GM21786 (cell line): ENCODE measurements at regions not wholly inside any gene's neighbourhood (a gene's known extent, or its start where the extent isn't known, plus 50 kb on each side); places are given as distances from the start of the nearest gene placed in this dataset.
"Not testable (repeated sequence)": the region's sequence is repeated elsewhere in the genome, so short reads cannot be mapped to it uniquely, and the experiment has no call there.

Source experiments
- ATAC-seq: cut with Tn5 transposase; IDR thresholded peaks from one replicate; pipeline ENCODE4 v1.9.1; 2021; ENCODE audit not compliant: unreplicated experiment

DNA sequence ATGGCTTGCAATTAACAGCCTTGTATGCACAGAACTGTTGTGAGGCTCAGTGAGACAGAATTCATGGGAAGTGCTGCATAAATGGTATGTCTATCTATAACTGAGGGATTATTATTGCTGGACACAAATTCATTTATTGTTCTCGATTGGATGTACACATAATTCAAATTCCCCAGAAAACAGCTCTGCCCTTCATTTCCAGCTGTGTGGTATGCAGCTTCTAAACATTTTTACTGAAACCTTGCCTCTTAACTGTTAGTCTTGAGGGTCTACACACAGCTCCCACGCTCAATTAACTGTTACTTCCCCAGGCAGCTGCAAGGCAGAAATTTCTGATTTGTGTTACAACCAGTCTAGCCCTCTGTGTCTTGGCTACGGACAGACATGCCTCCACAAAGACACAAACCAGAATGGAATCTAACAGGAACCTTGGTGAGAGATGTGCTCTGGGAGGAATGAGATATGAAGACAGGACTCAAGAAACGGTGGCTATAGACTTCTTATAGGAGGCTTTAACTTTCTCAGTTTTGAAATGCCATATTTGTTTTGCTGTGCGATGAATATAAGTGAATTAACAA lies 139.7 kb upstream of the TBL1XR1 start:
- no peak for ATAC-seq

DNA sequence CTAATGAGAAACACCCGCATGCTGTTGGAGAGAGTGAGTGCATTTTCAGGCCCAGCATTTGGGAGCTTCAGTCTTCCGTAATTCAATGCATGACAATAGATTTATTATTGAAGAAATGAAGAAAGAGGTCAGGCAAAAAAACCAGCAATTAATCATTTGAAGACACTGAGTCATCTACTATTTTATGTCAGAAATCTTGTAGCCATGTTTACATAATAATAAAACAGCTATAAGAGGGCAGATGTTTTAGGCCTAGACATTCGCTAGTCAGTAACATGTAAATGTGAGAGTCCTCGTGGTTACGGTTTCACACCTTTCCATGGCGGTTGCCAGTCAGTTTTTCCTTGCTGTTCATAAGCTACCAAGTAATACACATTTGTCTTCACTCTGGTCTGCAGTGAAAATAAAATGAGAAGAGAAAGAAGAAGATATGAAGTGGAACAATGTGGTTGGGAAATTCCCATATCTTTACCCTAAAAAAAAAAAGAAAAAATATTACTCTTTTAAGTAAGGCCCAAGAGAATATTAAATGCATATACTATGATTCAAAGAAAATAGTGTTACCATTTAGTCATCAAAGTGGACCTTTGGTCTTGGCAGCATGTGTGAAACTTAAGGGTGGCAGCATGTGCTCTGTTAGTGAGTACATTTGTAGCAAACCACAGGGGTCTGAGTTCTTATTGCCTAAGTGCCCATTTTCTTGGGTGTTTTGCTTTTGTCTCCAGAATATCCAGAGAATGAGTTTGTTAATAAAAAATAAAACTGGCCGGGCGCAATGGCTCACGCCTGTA lies 140.5 kb upstream of the TBL1XR1 start:
- peak; percentile 84 for ATAC-seq

DNA sequence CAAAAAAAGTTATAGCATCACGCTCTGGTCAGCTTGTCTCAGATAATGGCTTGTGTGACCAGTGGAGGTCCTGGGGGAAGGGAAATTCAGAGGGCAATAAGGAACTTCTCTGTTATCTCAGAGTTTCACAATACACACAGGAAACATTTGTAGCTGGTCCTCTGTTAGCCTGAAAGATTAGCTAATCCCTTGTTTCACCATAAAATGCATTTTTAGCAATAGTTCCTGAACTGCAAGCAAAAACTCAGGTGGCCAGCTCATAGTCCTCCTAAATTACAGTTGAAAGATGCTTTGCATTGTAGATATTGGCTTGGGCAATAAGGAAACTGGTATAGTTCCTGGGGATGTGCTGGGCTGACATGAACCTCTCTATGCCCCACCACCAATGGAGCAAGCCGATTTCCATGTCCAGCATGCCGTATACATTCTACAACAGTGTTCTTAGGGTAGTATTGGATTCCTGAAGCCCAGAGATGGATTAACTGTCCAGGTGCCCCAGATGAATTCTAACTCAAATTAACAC lies 141.5 kb upstream of the TBL1XR1 start:
- peak; percentile 35 for ATAC-seq

DNA sequence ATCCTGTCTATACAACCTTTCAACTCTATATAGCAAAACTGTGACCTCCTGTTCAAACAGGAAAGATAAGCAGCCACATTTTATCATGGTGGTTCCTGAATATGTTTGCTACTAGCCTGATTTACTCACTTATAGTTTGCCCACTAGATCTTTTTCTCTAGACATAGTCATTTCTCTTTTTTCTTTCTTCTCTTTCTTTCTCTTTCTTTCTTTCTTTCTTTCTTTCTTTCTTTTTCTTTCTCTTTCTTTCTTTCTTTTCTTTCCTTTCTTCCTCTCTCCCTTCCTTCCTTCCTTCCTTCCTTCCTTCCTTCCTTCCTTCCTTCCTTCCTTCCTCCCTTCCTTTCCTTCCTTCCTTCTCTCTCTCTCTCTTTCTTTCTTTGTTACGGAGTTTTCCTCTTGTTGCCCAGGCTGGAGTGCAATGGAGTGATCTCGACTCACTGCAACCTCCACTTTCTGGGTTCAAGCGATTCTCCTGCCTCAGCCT lies 142.0 kb upstream of the TBL1XR1 start:
- ATAC-seq = not testable (repeated sequence)

DNA sequence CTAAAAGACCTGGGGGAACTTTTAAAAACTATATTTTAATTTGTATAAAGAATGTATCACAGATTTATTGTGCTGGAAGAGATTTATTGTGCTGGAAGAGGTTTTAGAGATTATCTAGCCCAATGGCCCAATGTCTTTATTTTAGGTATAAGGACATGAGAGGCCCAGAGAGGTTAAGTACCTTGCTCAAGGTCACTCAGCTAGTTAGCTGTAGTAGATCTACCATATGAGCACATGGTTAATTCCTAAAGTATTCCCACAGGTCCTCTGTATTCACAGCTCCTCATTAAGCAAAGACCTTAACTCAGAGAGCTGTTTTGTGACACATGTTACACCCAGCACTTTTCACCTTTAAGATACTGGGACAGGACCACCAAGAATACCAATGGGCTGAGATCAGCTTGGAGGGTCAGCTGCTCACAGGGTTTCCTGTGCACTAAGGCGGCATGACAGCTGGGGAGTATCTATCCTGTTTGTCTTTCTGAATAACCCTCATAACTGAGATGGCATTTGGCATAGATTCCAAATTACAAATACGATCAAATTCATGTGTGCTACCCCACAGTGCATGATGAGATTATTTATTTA lies 143.1 kb upstream of the TBL1XR1 start:
- no peak for ATAC-seq

DNA sequence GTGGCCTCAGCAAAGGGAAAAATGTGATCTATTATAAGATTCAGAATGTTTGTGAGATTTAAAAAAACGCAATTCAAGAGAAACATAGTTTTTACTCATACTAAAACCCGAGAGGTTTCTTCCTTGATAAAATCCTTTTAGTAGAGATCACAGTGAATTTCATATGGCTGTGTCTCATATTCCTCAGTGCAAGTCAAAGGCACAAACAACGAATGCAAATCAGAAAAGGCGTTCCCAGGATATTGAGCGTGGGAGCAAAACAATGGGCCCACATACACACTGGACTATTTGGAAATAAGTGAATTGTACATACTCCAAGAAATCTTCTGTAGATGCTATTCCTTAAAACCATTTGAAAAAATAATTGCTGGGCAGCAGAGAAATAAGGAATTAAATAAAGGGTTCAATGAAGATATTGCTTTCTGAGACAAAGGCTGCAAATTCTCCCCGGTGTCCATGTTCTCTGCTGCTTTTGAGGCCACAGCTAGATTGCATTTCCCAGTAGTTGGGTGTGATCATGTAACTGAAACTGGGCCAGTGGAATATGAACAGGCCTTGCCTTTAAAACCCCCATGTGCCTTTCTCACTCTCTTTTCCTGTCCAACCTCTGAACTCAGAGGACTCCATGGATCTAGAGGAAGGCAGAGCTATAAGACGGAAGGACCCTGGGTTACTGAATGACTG lies 144.6 kb upstream of the TBL1XR1 start:
- no peak for ATAC-seq

DNA sequence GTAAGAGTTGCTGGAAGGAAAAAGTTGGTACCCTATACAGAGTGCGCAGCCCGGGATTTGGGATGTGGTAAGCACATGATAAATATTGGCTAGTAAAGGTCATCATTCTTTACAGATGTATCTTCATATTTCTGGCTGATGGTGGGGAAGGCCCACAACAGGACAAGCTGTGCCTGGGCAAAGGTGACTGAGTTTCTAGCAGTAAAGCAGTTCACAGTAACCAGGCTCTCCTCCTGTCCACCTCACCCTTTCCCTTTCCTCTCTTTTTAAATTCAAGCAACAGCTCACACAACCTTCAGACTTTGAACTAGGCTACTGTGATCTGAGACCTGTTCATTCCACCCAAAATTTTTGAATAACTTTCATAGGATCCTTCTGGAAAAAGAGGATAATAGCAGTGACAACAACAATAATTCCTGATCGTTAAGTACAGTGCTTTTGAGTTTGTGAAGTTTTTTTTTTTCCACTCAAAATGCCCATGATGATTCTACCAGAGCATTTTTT lies 145.9 kb upstream of the TBL1XR1 start:
- no peak for ATAC-seq

DNA sequence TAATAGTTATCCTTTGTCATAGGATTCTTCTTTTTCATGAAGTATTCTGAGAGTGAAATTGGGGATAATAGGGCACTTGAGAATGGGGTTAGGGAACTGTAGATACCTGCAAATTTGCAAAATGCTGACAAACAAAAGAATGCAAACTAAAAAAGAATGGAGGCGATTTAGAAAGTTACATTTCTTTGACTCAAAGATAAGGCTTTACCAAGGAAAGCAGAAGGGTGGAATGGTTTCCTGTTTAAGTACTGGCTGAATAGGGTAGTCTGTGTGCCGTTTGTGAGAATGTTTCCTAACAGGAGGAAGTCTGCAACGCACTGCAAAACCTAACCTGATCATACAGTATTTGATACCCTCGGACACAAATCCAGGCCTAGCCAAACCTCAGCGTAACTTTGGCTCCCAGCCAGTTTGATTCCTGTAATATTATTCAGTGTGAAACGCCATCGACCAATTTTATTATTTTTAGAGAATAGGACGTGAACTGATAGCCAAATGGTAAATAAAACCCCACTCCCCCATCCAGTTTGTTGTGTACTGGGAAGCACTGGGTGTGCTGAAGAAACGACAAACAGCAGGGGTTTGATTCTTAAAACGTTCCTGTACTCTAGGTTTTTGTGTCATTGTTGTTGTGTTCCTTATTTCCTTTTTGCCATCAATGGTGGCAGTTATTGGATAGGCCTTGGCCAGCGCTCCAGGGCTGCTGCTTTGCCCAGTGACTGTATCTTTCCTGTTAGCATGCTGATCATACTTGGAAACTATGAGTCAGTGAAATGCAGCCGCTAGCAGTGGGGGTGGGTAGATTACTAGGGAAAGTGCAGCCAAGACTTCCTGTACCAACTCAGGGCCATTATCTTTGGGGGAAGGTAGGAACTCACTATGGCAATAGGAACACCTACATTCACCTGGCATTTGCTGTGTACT lies 148.0 kb upstream of the TBL1XR1 start:
- ATAC-seq = peak; percentile 88

DNA sequence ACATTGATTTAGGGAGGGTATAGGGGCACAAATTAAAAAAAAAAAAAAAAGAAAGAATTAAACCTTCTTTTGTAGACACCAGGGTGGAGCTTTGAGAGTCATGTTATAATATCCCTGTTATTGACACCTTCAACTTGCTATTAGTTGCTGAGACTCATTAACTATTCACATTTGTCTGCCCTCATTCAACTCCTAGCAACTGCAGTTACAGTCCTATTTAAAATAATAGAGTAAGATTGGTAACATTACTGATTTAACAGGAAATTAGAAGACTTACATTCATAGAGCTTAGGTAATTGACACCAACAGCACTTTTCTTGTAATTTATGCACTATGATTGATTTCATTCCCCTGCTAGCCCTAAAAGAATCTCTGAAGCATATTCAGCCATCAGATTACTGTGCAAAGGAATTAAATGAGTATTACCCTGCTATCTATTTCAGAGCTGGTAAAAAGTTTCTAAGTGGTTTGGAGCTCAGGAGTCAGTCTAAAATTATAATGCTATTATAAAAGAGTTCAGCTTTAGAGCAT lies 148.8 kb upstream of the TBL1XR1 start:
- ATAC-seq = no peak

DNA sequence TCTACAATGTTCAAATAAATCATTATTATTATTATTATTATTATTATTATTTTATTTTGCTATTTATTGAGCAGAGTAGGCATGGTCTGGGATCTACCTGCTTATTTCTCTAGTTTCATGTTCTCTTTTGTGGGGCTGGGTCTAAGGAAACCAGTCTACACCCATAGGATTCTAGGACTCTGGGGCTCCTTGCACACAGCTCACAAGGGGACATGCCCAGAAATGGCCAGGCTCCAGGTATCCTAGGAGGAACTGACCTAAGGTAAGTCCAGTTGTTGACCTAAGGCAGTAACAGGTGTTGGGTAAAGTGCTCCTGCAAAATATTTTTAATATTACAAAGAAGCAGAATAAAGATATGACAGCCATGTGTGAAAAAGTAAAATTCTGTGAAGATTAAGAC lies 149.6 kb upstream of the TBL1XR1 start:
- no peak for ATAC-seq

DNA sequence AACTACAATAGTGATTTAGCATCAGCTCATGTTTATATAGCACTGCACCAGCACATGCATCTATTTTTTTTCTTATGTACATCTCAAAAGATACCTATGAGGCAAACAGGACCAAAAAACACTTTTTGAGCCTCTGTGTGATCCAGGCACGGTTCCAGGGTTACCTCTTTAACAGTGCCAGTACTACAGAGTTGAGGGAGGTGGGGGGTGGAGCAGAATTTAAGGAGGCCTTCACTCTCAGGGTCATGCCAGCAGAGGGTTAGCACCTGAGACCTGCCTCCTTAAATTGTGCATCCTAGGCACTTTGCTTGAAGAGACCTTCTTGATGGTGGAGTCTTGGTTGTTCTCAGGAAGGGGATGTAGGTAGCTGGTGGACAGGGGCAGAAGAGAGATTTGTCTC lies 150.3 kb upstream of the TBL1XR1 start:
- no peak for ATAC-seq

DNA sequence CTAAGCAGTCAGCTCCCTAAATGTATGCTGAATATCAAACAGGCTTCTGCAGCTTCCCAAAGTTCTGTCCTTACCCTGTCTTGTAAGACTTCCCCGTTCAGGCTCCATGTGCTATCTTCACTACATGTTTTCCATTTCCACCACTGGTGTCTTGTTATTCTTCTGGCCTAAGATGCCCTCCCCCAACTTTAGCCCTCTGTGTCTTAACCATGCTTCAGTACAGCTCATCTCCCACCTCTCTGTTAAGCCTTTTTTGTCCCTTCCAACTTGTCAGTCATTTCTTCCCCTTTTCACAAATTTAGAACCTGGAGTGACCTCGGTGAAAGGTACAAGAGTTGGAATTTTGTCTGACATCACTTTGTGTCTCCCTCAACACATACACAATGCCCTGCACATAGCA lies 151.7 kb upstream of the TBL1XR1 start:
- ATAC-seq = no peak

DNA sequence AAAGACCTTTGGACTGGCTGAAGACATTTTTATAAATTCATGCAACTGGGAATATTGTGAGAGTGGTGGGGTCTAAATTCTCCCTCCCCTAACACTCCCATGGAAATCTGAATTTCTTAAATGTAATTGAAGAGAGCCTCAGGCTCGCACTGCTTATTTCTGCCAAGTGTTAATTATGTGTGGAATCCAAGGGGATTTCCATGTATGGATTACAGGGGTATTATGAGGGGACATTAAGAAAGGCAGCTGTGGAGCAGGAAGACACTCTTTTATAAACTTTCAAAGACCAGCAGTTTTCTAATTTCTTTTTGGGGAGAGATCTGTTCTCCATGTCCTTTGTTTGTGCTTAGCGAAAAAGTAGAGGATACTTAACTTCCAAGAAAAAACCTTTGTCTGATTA lies 152.1 kb upstream of the TBL1XR1 start:
- ATAC-seq = no peak

DNA sequence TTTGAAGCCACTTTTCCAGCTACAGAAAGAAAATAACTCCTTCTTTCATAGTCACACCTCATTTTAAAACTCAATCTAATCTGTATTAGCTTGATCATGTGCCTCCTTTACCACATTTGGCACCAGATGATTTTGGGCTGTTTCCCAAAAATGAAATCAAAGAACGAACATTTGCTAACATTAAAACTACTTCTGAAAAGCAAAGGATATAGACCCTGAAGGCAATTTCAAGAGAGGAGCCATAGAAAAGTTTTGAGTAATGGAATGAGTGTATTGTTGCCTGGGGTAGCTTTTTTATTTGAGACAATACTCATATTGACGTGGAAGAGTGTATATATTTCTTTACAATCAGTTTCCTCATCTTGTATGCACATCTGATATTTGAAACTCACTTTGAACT lies 152.8 kb upstream of the TBL1XR1 start:
- no peak for ATAC-seq

DNA sequence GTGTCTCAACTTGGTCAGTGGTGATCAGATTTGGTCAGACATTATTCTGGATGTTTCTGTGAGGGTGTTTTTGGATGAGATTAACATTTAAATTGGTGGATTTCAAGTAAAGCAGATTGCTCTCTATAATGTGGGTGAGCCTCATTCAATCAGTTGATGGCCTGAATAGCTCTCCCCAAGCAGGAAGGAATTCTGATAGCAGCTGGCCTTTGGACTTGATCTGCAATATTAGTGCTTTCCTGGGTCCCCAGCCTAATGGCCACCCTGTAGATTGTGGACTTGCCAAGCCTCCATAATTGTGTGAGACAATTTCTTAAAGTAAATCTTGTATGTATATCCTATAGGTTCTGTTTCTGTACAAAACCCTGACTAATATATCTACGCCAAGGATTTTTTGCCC lies 153.9 kb upstream of the TBL1XR1 start:
- ATAC-seq = no peak

DNA sequence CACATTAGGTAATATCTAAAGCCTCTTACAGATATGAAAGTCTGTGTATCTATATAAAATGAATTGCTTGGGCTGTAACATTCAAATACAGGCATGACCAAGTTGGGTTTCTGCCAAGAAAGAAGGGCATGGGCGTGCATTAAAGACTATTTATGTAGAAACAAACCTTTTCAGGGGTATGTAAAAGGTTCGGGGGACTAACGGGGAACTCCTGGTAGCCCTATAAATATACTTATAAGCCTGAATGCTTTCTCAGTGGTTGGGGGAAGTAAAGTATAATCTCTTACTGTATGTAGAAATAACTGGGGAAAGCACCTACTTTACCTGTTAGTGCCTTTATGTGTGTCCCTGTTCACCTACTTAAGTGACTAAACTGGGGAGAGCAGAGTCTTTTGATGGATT lies 154.5 kb upstream of the TBL1XR1 start:
- peak; percentile 99 for ATAC-seq

DNA sequence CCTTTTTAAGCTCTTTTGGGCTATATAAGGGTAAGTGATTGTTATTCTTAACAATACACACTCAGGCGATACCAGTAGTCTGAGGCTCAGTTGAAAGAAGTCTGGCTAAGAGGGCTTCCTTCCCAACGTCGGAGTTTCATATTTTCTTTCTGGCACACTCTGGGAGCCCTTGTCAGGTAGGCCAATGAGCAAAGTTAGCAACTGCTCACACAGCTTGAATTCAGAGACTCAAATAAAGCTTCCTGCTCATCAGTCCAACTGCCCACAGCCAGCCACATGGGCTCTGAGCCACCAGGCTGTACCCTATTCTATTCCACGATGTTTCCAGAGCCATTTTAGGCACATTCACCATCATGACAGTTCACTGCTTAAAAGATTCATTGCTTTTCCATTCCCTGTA lies 155.1 kb upstream of the TBL1XR1 start:
- no peak for ATAC-seq

DNA sequence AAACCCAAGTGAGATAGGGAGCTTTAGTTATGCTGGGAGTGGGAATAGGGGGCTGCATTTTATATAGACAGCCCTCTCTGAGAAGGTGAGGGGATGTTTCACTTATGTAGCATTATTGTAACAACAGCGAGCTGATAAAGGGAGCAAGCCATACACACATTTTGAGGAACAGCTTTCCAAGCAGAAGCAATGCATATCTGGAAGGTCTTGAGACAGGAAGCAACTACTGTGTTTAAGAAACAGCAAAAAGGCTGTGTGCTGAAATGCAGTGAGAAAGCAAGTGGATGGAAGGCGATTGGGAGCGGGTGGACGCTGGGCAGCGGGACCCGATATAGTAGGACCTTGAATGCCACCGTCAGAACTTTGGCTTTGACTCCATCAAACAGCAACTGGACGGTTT lies 155.9 kb upstream of the TBL1XR1 start:
- no peak for ATAC-seq

DNA sequence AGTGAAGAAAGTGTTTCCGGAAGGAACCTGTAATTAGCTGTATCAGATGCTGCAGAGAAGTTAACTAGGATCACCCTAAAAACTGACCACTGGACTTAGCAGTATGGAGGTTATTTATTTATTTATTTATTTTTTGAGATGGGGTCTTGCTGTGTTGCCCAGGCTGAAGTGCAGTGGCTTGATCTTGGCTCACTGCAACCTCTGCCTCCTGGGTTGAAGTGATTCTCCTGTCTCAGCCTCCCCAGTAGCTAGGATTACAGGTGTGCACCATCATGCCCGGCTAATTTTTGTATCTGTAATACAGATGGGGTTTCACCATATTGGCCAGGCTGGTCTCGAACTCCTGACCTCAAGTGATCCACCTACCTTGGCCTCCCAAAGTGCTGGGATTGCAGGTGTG lies 156.6 kb upstream of the TBL1XR1 start:
- not testable (repeated sequence) for ATAC-seq

DNA sequence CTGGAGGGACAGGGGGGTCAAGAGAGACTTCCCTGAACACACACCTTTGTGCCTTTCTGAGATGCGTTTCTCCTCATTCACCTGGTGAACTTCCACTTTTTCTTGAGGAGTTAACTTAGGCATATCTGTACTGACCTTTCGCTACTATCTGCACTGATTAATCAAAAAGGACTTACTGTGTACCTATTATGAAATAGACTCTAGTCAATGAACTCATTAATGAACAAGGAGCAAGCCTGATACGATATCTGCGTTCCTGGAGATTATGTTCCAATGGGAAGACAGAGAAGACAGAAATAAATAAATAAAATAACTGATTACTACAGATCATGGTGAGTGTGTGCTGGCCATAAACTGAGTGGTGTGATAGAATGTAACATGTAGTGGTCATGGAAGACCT lies 157.2 kb upstream of the TBL1XR1 start:
- no peak for ATAC-seq
